IMR-90 (cell line): ENCODE measurements at regions not wholly inside any gene's neighbourhood (a gene's known extent, or its start where the extent isn't known, plus 50 kb on each side); places are given as distances from the start of the nearest gene placed in this dataset.

Experiments used
- ATAC-seq: fragments of 200-7000 bp; cut with Tn5 transposase; 2 replicates; pipeline ENCODE4 v1.9.1; 2020; ENCODE audit warnings: low read depth, mild to moderate bottlenecking, moderate library complexity
- BruUV-seq: library from RNA; stranded (reverse); fragments of 400-500 nt; replicated peaks from 2 replicates; lab custom pipeline; 2021; lab: Mats Ljungman, UMichigan
- CTCF ChIA-PET: fragments of 300-600 bp; formaldehyde crosslinking; extraction: SDS; loops from one replicate; lab custom pipeline; 2021; ENCODE audit warnings: antibody characterized with exemption; lab: Yijun Ruan, JAX
- POLR2A ChIA-PET: fragments of 300-600 bp; sonication (Branson Sonifier 250); formaldehyde crosslinking; loops from one replicate; lab custom pipeline; 2022; ENCODE audit warnings: antibody characterized with exemption; ENCODE audit not compliant: unreplicated experiment; lab: Charles Lee
- DNase-seq: peaks from one replicate; pipeline ENCODE4 v3.0.0; 2013
- H2AFZ ChIP-seq: replicated peaks from 2 replicates; pipeline ENCODE3; 2013; ENCODE audit warnings: low read length, mild to moderate bottlenecking; ENCODE audit not compliant: poor library complexity
- H2AK5ac ChIP-seq: 2 replicates; pipeline ENCODE4 v1.6.1; 2013; ENCODE audit warnings: low read depth, low read length, inconsistent platforms
- H2AK9ac ChIP-seq: replicated peaks from 2 replicates; pipeline ENCODE3; 2013; ENCODE audit warnings: mild to moderate bottlenecking, low read depth, low read length, moderate library complexity; ENCODE audit not compliant: poor library complexity
- H2BK120ac ChIP-seq: 2 replicates; pipeline ENCODE4 v1.6.1; 2013; ENCODE audit warnings: low read depth, low read length, inconsistent platforms
- H2BK15ac ChIP-seq: 3 replicates; pipeline ENCODE4 v1.6.1; 2013; ENCODE audit warnings: low read depth, low read length, inconsistent platforms
- H2BK20ac ChIP-seq: 2 replicates; pipeline ENCODE4 v1.6.1; 2013; ENCODE audit warnings: low read depth, mild to moderate bottlenecking, inconsistent platforms, low read length, moderate library complexity
- H2BK5ac ChIP-seq: 2 replicates; pipeline ENCODE4 v1.6.1; 2013; ENCODE audit warnings: mild to moderate bottlenecking, low read depth, low read length, inconsistent platforms; ENCODE audit not compliant: poor library complexity, severe bottlenecking
- H3K14ac ChIP-seq: replicated peaks from 2 replicates; pipeline ENCODE4 v1.6.1; 2013; ENCODE audit warnings: low read depth, low read length, inconsistent platforms
- H3K18ac ChIP-seq: 2 replicates; pipeline ENCODE4 v1.6.1; 2013; ENCODE audit warnings: low read depth, low read length, control low read depth
- H3K23ac ChIP-seq: 2 replicates; pipeline ENCODE4 v1.6.1; 2013; ENCODE audit warnings: low read depth, low read length, inconsistent platforms
- H3K27ac ChIP-seq: 2 replicates; pipeline ENCODE4 v1.5.1; 2013; ENCODE audit warnings: mild to moderate bottlenecking, control low read depth, low read length; ENCODE audit not compliant: insufficient read depth
- H3K27me3 ChIP-seq: 2 replicates; pipeline ENCODE4 v1.6.1; 2013; ENCODE audit warnings: low read length; ENCODE audit not compliant: control insufficient read depth, insufficient read depth
- H3K36me3 ChIP-seq: 2 replicates; pipeline ENCODE4 v1.6.1; 2013; ENCODE audit warnings: low read length, mixed read lengths; ENCODE audit not compliant: control insufficient read depth, insufficient read depth
- H3K4ac ChIP-seq: 2 replicates; pipeline ENCODE4 v1.6.1; 2013; ENCODE audit warnings: low read depth, low read length, inconsistent platforms
- H3K4me1 ChIP-seq: 2 replicates; pipeline ENCODE4 v1.6.1; 2013; ENCODE audit warnings: low read length, mixed read lengths; ENCODE audit not compliant: control insufficient read depth, insufficient read depth
- H3K4me2 ChIP-seq: 2 replicates; pipeline ENCODE4 v1.6.1; 2013; ENCODE audit warnings: low read depth, mild to moderate bottlenecking, control low read depth, low read length, moderate library complexity
- H3K4me3 ChIP-seq: 2 replicates; pipeline ENCODE4 v1.5.1; 2013; ENCODE audit warnings: low read depth, mild to moderate bottlenecking, control low read depth, low read length, moderate library complexity; ENCODE audit not compliant: insufficient read depth
- H3K56ac ChIP-seq: 2 replicates; pipeline ENCODE4 v1.6.1; 2013; ENCODE audit warnings: low read length, inconsistent platforms; ENCODE audit not compliant: insufficient read depth; ENCODE audit errors: extremely low read depth
- H3K79me1 ChIP-seq, 2 experiments: 2 replicates each; pipeline ENCODE4 v1.6.1; 2013; ENCODE audit warnings: low read length in 2 of 2, inconsistent platforms in 1 of 2, low read depth in 1 of 2
- H3K9ac ChIP-seq: 2 replicates; pipeline ENCODE4 v1.6.1; 2013; ENCODE audit warnings: low read depth, low read length, control low read depth
- H3K9me1 ChIP-seq: 2 replicates; pipeline ENCODE4 v1.6.1; 2013; ENCODE audit warnings: low read length, inconsistent platforms; ENCODE audit not compliant: insufficient read depth
- H3K9me3 ChIP-seq: 2 replicates; pipeline ENCODE4 v1.6.1; 2013; ENCODE audit warnings: low read length; ENCODE audit not compliant: control insufficient read depth, insufficient read depth
- H4K20me1 ChIP-seq: 2 replicates; pipeline ENCODE4 v1.6.1; 2013; ENCODE audit warnings: low read length, inconsistent platforms; ENCODE audit not compliant: insufficient read depth
- H4K5ac ChIP-seq: 2 replicates; pipeline ENCODE4 v1.6.1; 2013; ENCODE audit warnings: mild to moderate bottlenecking, low read depth, low read length, control low read depth
- H4K8ac ChIP-seq, 2 experiments: 2 replicates each; pipeline ENCODE4 v1.6.1; 2013; ENCODE audit warnings: low read depth in 2 of 2, low read length in 2 of 2, control low read depth in 1 of 2, inconsistent platforms in 1 of 2
- H4K91ac ChIP-seq: 2 replicates; pipeline ENCODE4 v1.6.1; 2013; ENCODE audit warnings: low read depth, low read length, inconsistent platforms; ENCODE audit not compliant: insufficient read depth
- BHLHE40 ChIP-seq: fragments of 150-350 bp; IDR thresholded peaks from 2 replicates; pipeline ENCODE4 v1.6.1; 2016; ENCODE audit warnings: mild to moderate bottlenecking, low read depth, low read length
- CEBPB ChIP-seq: IDR thresholded peaks from 2 replicates; pipeline ENCODE4 v1.6.1; 2012; ENCODE audit warnings: low read depth, low read length, improper control_type of control experiment
- CHD1 ChIP-seq: IDR thresholded peaks from 2 replicates; pipeline ENCODE4 v1.6.1; 2012; ENCODE audit warnings: low read depth, low read length, improper control_type of control experiment
- CTCF ChIP-seq: conservative IDR thresholded peaks from 2 replicates; pipeline ENCODE4 v1.5.1; 2012; ENCODE audit warnings: mild to moderate bottlenecking, low read depth, low read length, improper control_type of control experiment
- ELK1 ChIP-seq: fragments of 150-350 bp; IDR thresholded peaks from 2 replicates; pipeline ENCODE4 v1.6.1; 2016; ENCODE audit warnings: low read depth, mild to moderate bottlenecking, low read length, moderate library complexity, borderline replicate concordance
- FOS ChIP-seq: fragments of 150-350 bp; IDR thresholded peaks from 2 replicates; pipeline ENCODE4 v1.6.1; 2016; ENCODE audit warnings: low read depth, low read length
- MAFK ChIP-seq: IDR thresholded peaks from 2 replicates; pipeline ENCODE4 v1.6.1; 2012; ENCODE audit warnings: low read depth, low read length, improper control_type of control experiment
- MAZ ChIP-seq: IDR thresholded peaks from 2 replicates; pipeline ENCODE4 v1.6.1; 2012; ENCODE audit warnings: low read depth, mild to moderate bottlenecking, low read length, improper control_type of control experiment, moderate library complexity, borderline replicate concordance
- MXI1 ChIP-seq: IDR thresholded peaks from 2 replicates; pipeline ENCODE4 v1.6.1; 2012; ENCODE audit warnings: low read depth, mild to moderate bottlenecking, low read length, moderate library complexity, borderline replicate concordance
- NFE2L2 ChIP-seq: fragments of 150-350 bp; IDR thresholded peaks from 2 replicates; pipeline ENCODE4 v1.6.1; 2016; ENCODE audit warnings: low read depth, mild to moderate bottlenecking, low read length
- POLR2A ChIP-seq: IDR thresholded peaks from 2 replicates; pipeline ENCODE4 v1.6.1; 2012; ENCODE audit warnings: mild to moderate bottlenecking, low read depth, low read length
- RAD21 ChIP-seq: IDR thresholded peaks from 2 replicates; pipeline ENCODE4 v1.6.1; 2012; ENCODE audit warnings: low read length, improper control_type of control experiment
- RCOR1 ChIP-seq: IDR thresholded peaks from 2 replicates; pipeline ENCODE4 v1.6.1; 2012; ENCODE audit warnings: mild to moderate bottlenecking, low read length, improper control_type of control experiment; ENCODE audit not compliant: insufficient replicate concordance
- RFX5 ChIP-seq: IDR thresholded peaks from 2 replicates; pipeline ENCODE4 v1.8.0; 2012; ENCODE audit warnings: low read depth, mild to moderate bottlenecking, low read length, moderate library complexity
- SMC3 ChIP-seq: fragments of 150-350 bp; IDR thresholded peaks from 2 replicates; pipeline ENCODE4 v1.6.1; 2016; ENCODE audit warnings: low read depth, mild to moderate bottlenecking, antibody characterized with exemption, low read length, moderate library complexity
- USF2 ChIP-seq: fragments of 150-350 bp; IDR thresholded peaks from 2 replicates; pipeline ENCODE4 v1.6.1; 2017; ENCODE audit warnings: mild to moderate bottlenecking, antibody characterized with exemption, low read length, low read depth
- WGBS, 2 experiments: methylation state at CpG; one replicate each; pipeline versions ENCODE4 v1.1.5 to v1.1.7; 2013; ENCODE audit warnings: missing lambda C conversion rate in 2 of 2; ENCODE audit not compliant: insufficient read length in 1 of 2; ENCODE audit errors: extremely low coverage in 2 of 2; 5-methylcytosine and 5-hydroxymethylcytosine counted together
- dilution Hi-C: fragments of 300-500 bp; cut with HindIII; formaldehyde crosslinking; loops from one replicate; pipeline ENCODE4 v1.14.3; 2018; ENCODE audit warnings: low sequenced_read_pairs; ENCODE audit not compliant: unreplicated experiment
- in situ Hi-C: fragments of 300-500 bp; cut with MboI; formaldehyde crosslinking; loops from 3 replicates; pipeline ENCODE4 v1.14.3; 2019; ENCODE audit warnings: low sequenced_read_pairs, inconsistent platforms, mixed read lengths
- intact Hi-C: fragments of 100-400 bp; cut with micrococcal nuclease; formaldehyde crosslinking; loops from 2 replicates; pipeline ENCODE4 v1.10.0; 2022

DNA sequence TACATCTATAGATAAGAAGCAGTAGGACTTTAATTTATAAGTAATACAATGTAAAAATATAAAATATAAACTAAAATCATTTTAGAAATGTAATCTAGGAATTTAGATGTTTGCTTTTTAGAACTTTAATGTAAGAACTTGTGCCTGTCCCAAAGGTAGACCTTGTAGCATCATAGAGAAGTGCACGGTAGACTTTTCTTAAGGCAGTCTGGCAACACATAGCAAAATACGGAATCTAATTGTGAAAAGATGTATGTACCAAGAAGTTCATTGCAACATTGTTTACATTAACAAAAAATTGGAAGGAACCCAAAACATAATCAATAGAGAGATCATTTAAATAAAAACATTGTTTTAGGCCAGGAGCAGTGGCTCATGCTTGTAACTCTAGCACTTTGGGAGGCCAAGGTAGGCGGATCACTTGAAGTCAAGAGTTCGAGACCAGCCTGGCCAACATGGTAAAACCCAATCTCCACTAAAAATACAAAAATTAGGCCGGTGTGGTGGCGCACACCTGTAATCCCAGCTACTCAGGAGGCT, 84.6 kb upstream of the SMIM15 start:
- Histone ChIP-seq H3K9me1 (no peaks in the 10 kb centered on the region; the same call in 1 of the 2 replicates), H3K36me3 (no peaks in the 10 kb centered on the region), H3K9me3 (no peaks in the 10 kb centered on the region), H2BK5ac (no peak overlapping the region), H3K23ac (no peak overlapping the region), H2AK9ac (no peak overlapping the region), H3K14ac (no peak overlapping the region), H4K91ac (no peak overlapping the region), H2BK15ac (no peak overlapping the region), H2BK120ac (no peak overlapping the region), H4K8ac (no peak overlapping the region), H3K4me3 (no peak overlapping the region), H4K5ac (no peak overlapping the region), H3K4me1 (0 out of 2 replicates have a peak, but pooled peaks cover 3% of the 10 kb centered on the region), H3K18ac (no peak overlapping the region), H3K79me1 (no peaks in the 10 kb centered on the region), H3K4ac (no peak overlapping the region), H3K56ac (no peak overlapping the region), H3K27me3 (no peaks in the 10 kb centered on the region), H2AFZ (no peak overlapping the region), H3K4me2 (no peak overlapping the region), H2BK20ac (no peak overlapping the region), H3K9ac (no peak overlapping the region), H3K27ac (no peak overlapping the region), H2AK5ac (no peak overlapping the region), H4K20me1 (no peaks in the 10 kb centered on the region)
- ATAC-seq (no peak), DNase-seq (no peak)
- CTCF ChIA-PET = no interaction called here
- POLR2A ChIA-PET = no interaction called here
- no CpG with 5 or more reads among the region's 6 CpGs for WGBS, 2 experiments
- TF ChIP-seq POLR2A = no peak
- no peak for TF ChIP-seq CEBPB
- no peak for TF ChIP-seq CTCF
- no peak for TF ChIP-seq SMC3
- no peak for TF ChIP-seq BHLHE40
- TF ChIP-seq RFX5 = no peak
- no peak for TF ChIP-seq MXI1
- TF ChIP-seq USF2 = no peak
- TF ChIP-seq MAZ = no peak
- TF ChIP-seq ELK1 = no peak
- no peak for TF ChIP-seq RCOR1
- TF ChIP-seq MAFK = no peak
- TF ChIP-seq NFE2L2 = no peak
- TF ChIP-seq RAD21 = no peak
- no peak for TF ChIP-seq FOS
- no peak for TF ChIP-seq CHD1
- dilution Hi-C loops = no loop called here
- in situ Hi-C loops = no loop called here
- no TSS peak for BruUV-seq
- intact Hi-C loops = loop anchor here (1.0 kb wide), 1 partner anchor 16 kb away; no protein-coding TSS in a partner anchor
